ENCODE measurements at regions not wholly inside any gene's neighbourhood (a gene's known extent, or its start where the extent isn't known, plus 50 kb on each side); places are given as distances from the start of the nearest gene placed in this dataset.

GRCh38 chr2:129740504-129740903 is 239.0 kb upstream of the RAB6C start:
- TF ChIP-seq, protein P1, sequence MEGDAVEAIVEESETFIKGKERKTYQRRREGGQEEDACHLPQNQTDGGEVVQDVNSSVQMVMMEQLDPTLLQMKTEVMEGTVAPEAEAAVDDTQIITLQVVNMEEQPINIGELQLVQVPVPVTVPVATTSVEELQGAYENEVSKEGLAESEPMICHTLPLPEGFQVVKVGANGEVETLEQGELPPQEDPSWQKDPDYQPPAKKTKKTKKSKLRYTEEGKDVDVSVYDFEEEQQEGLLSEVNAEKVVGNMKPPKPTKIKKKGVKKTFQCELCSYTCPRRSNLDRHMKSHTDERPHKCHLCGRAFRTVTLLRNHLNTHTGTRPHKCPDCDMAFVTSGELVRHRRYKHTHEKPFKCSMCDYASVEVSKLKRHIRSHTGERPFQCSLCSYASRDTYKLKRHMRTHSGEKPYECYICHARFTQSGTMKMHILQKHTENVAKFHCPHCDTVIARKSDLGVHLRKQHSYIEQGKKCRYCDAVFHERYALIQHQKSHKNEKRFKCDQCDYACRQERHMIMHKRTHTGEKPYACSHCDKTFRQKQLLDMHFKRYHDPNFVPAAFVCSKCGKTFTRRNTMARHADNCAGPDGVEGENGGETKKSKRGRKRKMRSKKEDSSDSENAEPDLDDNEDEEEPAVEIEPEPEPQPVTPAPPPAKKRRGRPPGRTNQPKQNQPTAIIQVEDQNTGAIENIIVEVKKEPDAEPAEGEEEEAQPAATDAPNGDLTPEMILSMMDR (IDR thresholded peaks at IDR 0.05; ENCODE audit: low read depth, low read length, poor library complexity, severe bottlenecking): no peak
- no peak for TF ChIP-seq EZH2phosphoT487 (IDR thresholded peaks at IDR 0.05; ENCODE audit: borderline replicate concordance, low read length)

Measured in DOHH2 (cell line).